Caco-2 (cell line): ENCODE measurements at regions not wholly inside any gene's neighbourhood (a gene's known extent, or its start where the extent isn't known, plus 50 kb on each side); places are given as distances from the start of the nearest gene placed in this dataset.

Experiments used
- BruUV-seq: library from RNA; stranded (reverse); fragments of 400-500 nt; replicated peaks from 2 replicates; lab custom pipeline; 2021; lab: Mats Ljungman, UMichigan
- CTCF ChIA-PET: fragments of 300-600 bp; sonication (Branson Sonifier 250); formaldehyde crosslinking; loops from one replicate; lab custom pipeline; 2022; ENCODE audit warnings: antibody characterized with exemption; lab: Charles Lee
- POLR2A ChIA-PET: fragments of 300-600 bp; sonication (Branson Sonifier 250); formaldehyde crosslinking; loops from one replicate; lab custom pipeline; 2022; ENCODE audit warnings: antibody characterized with exemption; lab: Charles Lee
- DNase-seq, 2 experiments: peaks; one replicate each; pipeline versions ENCODE4 v3.0.0 to v3.0.0-alpha.2; 2020 to 2022
- H3K27me3 ChIP-seq: replicated peaks from 2 replicates; pipeline ENCODE4 v1.6.0; 2011; ENCODE audit warnings: low read length; ENCODE audit not compliant: control insufficient read depth, insufficient read depth
- H3K36me3 ChIP-seq: 2 replicates; pipeline ENCODE4 v1.5.1; 2011; ENCODE audit warnings: low read length; ENCODE audit not compliant: control insufficient read depth, insufficient read depth
- H3K4me1 ChIP-seq: fragments of 250-450 bp; sonication (Bioruptor Pico); 2 replicates; pipeline ENCODE4 v1.5.1; 2020; ENCODE audit warnings: mild to moderate bottlenecking
- H3K4me3 ChIP-seq: 2 replicates; pipeline ENCODE4 v1.5.1; 2011; ENCODE audit warnings: low read depth, mild to moderate bottlenecking, control low read depth, low read length
- H3K9me3 ChIP-seq: fragments of 250-450 bp; sonication (Bioruptor Pico); 2 replicates; pipeline ENCODE4 v1.5.1; 2020; ENCODE audit warnings: mild to moderate bottlenecking, moderate library complexity
- H3K27ac Mint-ChIP-seq: one replicate; pipeline ENCODE4 v1.8.0; 2022; ENCODE audit warnings: mixed read lengths; ENCODE audit not compliant: unreplicated experiment
- H3K27me3 Mint-ChIP-seq: one replicate; pipeline ENCODE4 v1.8.0; 2022; ENCODE audit warnings: mixed read lengths; ENCODE audit not compliant: insufficient read depth, unreplicated experiment
- H3K36me3 Mint-ChIP-seq: one replicate; pipeline ENCODE4 v1.8.0; 2022; ENCODE audit warnings: mild to moderate bottlenecking, mixed read lengths; ENCODE audit not compliant: insufficient read depth, unreplicated experiment
- H3K4me1 Mint-ChIP-seq: one replicate; pipeline ENCODE4 v1.8.0; 2022; ENCODE audit warnings: low read depth, mixed read lengths; ENCODE audit not compliant: unreplicated experiment
- H3K4me3 Mint-ChIP-seq: one replicate; pipeline ENCODE4 v1.8.0; 2022; ENCODE audit warnings: mild to moderate bottlenecking, moderate library complexity, mixed read lengths; ENCODE audit not compliant: unreplicated experiment
- H3K9me3 Mint-ChIP-seq: one replicate; pipeline ENCODE4 v1.8.0; 2022; ENCODE audit warnings: mixed read lengths; ENCODE audit not compliant: unreplicated experiment
- intact Hi-C: fragments of 100-400 bp; cut with micrococcal nuclease; formaldehyde crosslinking; loops from one replicate; pipeline ENCODE4 v1.10.0; 2022; ENCODE audit not compliant: unreplicated experiment
- TF ChIP-seq, protein P1 (sequence below), 2 experiments: fragments of 200-600 bp in 1 of 2; IDR thresholded peaks; 1 replicate in 1 of 2; 2 replicates in 1 of 2; pipeline versions ENCODE4 v1.5.1 to v1.8.0; 2011 to 2022; ENCODE audit warnings: antibody characterized with exemption in 1 of 2, control low read depth in 1 of 2, inconsistent platforms in 1 of 2, low read depth in 1 of 2, low read length in 1 of 2, mild to moderate bottlenecking in 1 of 2, moderate library complexity in 1 of 2; ENCODE audit not compliant: insufficient read depth in 1 of 2, severe bottlenecking in 1 of 2, unreplicated experiment in 1 of 2

- CTCF ChIA-PET = no interaction called here
- POLR2A ChIA-PET = no interaction called here
These were observed 139.2 kb upstream of the AMOT start for GRCh38 chrX:112979879-112980278.

GRCh38 chrX:112968351-112969133 is 127.9 kb upstream of the AMOT start:
- ChIA-PET POLR2A (no interaction called here), CTCF (no interaction called here)
- intact Hi-C loops = loop anchor here (10.0 kb wide), 1 partner anchor 134 kb away; no protein-coding TSS in a partner anchor
- Mint-ChIP-seq H3K27ac (no peak overlapping the region), H3K4me1 (no peaks in the 10 kb centered on the region), H3K4me3 (no peak overlapping the region), H3K9me3 (no peaks in the 10 kb centered on the region), H3K36me3 (peaks cover 7% of the 10 kb centered on the region), H3K27me3 (no peaks in the 10 kb centered on the region)
- H3K4me1 ChIP-seq = peaks cover 61% of the 10 kb centered on the region
- no peaks in the 10 kb centered on the region for H3K36me3 ChIP-seq
- BruUV-seq = no TSS peak
- H3K4me3 ChIP-seq = no peak overlapping the region
- peak; percentile 17 to 30 for DNase-seq
- H3K27me3 ChIP-seq = no peaks in the 10 kb centered on the region
- TF ChIP-seq, protein P1, sequence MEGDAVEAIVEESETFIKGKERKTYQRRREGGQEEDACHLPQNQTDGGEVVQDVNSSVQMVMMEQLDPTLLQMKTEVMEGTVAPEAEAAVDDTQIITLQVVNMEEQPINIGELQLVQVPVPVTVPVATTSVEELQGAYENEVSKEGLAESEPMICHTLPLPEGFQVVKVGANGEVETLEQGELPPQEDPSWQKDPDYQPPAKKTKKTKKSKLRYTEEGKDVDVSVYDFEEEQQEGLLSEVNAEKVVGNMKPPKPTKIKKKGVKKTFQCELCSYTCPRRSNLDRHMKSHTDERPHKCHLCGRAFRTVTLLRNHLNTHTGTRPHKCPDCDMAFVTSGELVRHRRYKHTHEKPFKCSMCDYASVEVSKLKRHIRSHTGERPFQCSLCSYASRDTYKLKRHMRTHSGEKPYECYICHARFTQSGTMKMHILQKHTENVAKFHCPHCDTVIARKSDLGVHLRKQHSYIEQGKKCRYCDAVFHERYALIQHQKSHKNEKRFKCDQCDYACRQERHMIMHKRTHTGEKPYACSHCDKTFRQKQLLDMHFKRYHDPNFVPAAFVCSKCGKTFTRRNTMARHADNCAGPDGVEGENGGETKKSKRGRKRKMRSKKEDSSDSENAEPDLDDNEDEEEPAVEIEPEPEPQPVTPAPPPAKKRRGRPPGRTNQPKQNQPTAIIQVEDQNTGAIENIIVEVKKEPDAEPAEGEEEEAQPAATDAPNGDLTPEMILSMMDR (IDR thresholded peaks at IDR 0.05; ENCODE audit: insufficient read depth in 1 of 2, low read depth in 1 of 2, low read length in 1 of 2, severe bottlenecking in 1 of 2, unreplicated experiment in 1 of 2) = no peak
- H3K9me3 ChIP-seq = no peaks in the 10 kb centered on the region

More at GRCh38 chrX:112979879-112980278, 139.2 kb upstream of the AMOT start:
- Mint-ChIP-seq H3K27me3 (no peaks in the 10 kb centered on the region), H3K27ac (no peak overlapping the region), H3K36me3 (no peaks in the 10 kb centered on the region), H3K4me3 (no peak overlapping the region), H3K4me1 (no peaks in the 10 kb centered on the region), H3K9me3 (no peaks in the 10 kb centered on the region)
- no peak for DNase-seq
- Histone ChIP-seq H3K9me3 (no peaks in the 10 kb centered on the region), H3K27me3 (no peaks in the 10 kb centered on the region), H3K4me3 (no peak overlapping the region), H3K4me1 (no peaks in the 10 kb centered on the region), H3K36me3 (no peaks in the 10 kb centered on the region)
- intact Hi-C loops = no loop called here
- BruUV-seq = no TSS peak
- TF ChIP-seq, protein P1 (IDR thresholded peaks at IDR 0.05; ENCODE audit: insufficient read depth in 1 of 2, low read depth in 1 of 2, low read length in 1 of 2, severe bottlenecking in 1 of 2, unreplicated experiment in 1 of 2) = no peak

DNA sequence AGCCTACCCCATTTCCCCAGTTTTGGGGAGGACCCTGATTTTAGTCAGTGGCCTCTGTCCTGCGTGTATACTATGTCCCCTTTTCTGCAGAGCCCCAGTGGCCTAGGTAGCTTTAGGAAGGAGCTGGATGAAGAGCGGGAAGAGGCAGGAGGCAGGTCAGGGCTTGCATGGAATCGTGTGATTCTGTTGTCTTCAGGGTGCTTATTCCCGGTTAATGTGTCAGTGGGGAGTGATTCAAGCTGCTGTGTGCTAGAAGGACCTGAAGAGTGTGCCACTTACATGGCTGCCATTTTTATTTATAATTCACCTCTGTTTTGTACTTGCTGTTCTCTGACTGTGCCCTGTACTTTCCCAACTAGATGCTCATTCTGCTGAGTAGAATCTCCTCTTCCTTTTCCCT is 127.3 kb upstream of the AMOT start:
- H3K27me3 Mint-ChIP-seq = no peaks in the 10 kb centered on the region
- Histone ChIP-seq H3K9me3 (no peaks in the 10 kb centered on the region), H3K27me3 (no peaks in the 10 kb centered on the region), H3K4me3 (no peak overlapping the region), H3K36me3 (no peaks in the 10 kb centered on the region), H3K4me1 (peaks cover 61% of the 10 kb centered on the region)
- no peak overlapping the region for H3K27ac Mint-ChIP-seq
- ChIA-PET POLR2A (no interaction called here), CTCF (no interaction called here)
- H3K9me3 Mint-ChIP-seq = no peaks in the 10 kb centered on the region
- peaks cover 7% of the 10 kb centered on the region for H3K36me3 Mint-ChIP-seq
- no peak overlapping the region for H3K4me3 Mint-ChIP-seq
- no peaks in the 10 kb centered on the region for H3K4me1 Mint-ChIP-seq
- TF ChIP-seq, protein P1 (IDR thresholded peaks at IDR 0.05; ENCODE audit: insufficient read depth in 1 of 2, low read depth in 1 of 2, low read length in 1 of 2, severe bottlenecking in 1 of 2, unreplicated experiment in 1 of 2) = no peak
- peak in 1 of 2 experiments; percentile 29 for DNase-seq
- intact Hi-C loops = loop anchor here (10.0 kb wide), 1 partner anchor 133 kb away; no protein-coding TSS in a partner anchor
- BruUV-seq = no TSS peak
